HCT116 (cell line): ENCODE measurements at regions not wholly inside any gene's neighbourhood (a gene's known extent, or its start where the extent isn't known, plus 50 kb on each side); places are given as distances from the start of the nearest gene placed in this dataset.

Experiments
- ATAC-seq: fragments of 200-7000 bp; cut with Tn5 transposase; 2 replicates; pipeline ENCODE4 v1.9.1; 2020; ENCODE audit warnings: mild to moderate bottlenecking, moderate library complexity
- BruUV-seq: library from RNA; stranded (reverse); fragments of 400-500 nt; replicated peaks from 2 replicates; lab custom pipeline; 2021; lab: Mats Ljungman, UMichigan
- CTCF ChIA-PET: fragments of 300-600 bp; sonication (Branson Sonifier 250); formaldehyde crosslinking; loops from one replicate; lab custom pipeline; 2021; ENCODE audit warnings: antibody characterized with exemption; lab: Charles Lee
- POLR2A ChIA-PET: fragments of 300-600, 350-600 bp; sonication (Branson Sonifier 250); formaldehyde crosslinking; loops from one replicate; lab custom pipeline; 2021; ENCODE audit warnings: antibody characterized with exemption; lab: Charles Lee
- RAD21 ChIA-PET, 2 experiments: fragments of 300-600 bp; sonication (Branson Sonifier 250); formaldehyde crosslinking; loops; one replicate each; lab custom pipeline; 2023; ENCODE audit warnings: low total read pairs in 2 of 2; ENCODE audit not compliant: uncharacterized antibody in 2 of 2, unreplicated experiment in 2 of 2, low non-redundant PET in 1 of 2; lab: Charles Lee
- DNase-seq: peaks from one replicate; pipeline ENCODE4 v3.0.0-alpha.2; 2010; ENCODE audit warnings: low read depth, low spot score
- H2AFZ ChIP-seq: fragments of 200-600 bp; shearing (Covaris generic), sonication (generic); 2 replicates; pipeline ENCODE4 v1.6.1; 2017; ENCODE audit warnings: low read depth, mixed run types, mixed read lengths, antibody characterized with exemption, low read length; ENCODE audit not compliant: poor library complexity, severe bottlenecking
- H3K27ac ChIP-seq: 2 replicates; pipeline ENCODE4 v1.5.1; 2012; ENCODE audit warnings: low read depth, low read length
- H3K27me3 ChIP-seq: fragments of 200-600 bp; sonication (generic); 2 replicates; pipeline ENCODE4 v1.6.1; 2016; ENCODE audit warnings: mixed run types, low read length, mixed read lengths; ENCODE audit not compliant: insufficient read depth
- H3K36me3 ChIP-seq, 2 experiments: fragments of 200-500 bp in 1 of 2; fragments of 200-600 bp in 1 of 2; sonication (Bioruptor generic) in 1 of 2; sonication (generic) in 1 of 2; 2 replicates each; pipeline versions ENCODE4 v1.5.1 to v1.6.1; 2014 to 2016; ENCODE audit warnings: low read length in 2 of 2, inconsistent platforms in 1 of 2, mixed read lengths in 1 of 2, mixed run types in 1 of 2; ENCODE audit not compliant: insufficient read depth in 2 of 2, control insufficient read depth in 1 of 2
- H3K4me1 ChIP-seq, 2 experiments: fragments of 200-600 bp in 1 of 2; sonication (generic) in 1 of 2; 2 replicates each; pipeline versions ENCODE4 v1.5.1 to v1.6.1; 2012 to 2017; ENCODE audit warnings: low read length in 2 of 2, inconsistent platforms in 1 of 2, mild to moderate bottlenecking in 1 of 2, mixed read lengths in 1 of 2, mixed run types in 1 of 2, moderate library complexity in 1 of 2; ENCODE audit not compliant: insufficient read depth in 2 of 2, control insufficient read depth in 1 of 2
- H3K4me2 ChIP-seq: fragments of 200-600 bp; sonication (generic); 2 replicates; pipeline ENCODE4 v1.6.1; 2017; ENCODE audit warnings: mixed run types, low read length, mixed read lengths
- H3K4me3 ChIP-seq, 2 experiments: fragments of 200-600 bp in 1 of 2; sonication (generic) in 1 of 2; replicated peaks in 1 of 2; 2 replicates each; pipeline ENCODE4 v1.5.1; 2011 to 2016; ENCODE audit warnings: low read length in 2 of 2, control low read depth in 1 of 2, low read depth in 1 of 2, mild to moderate bottlenecking in 1 of 2, mixed read lengths in 1 of 2, mixed run types in 1 of 2
- H3K79me2 ChIP-seq: fragments of 200-600 bp; sonication (generic); 2 replicates; pipeline ENCODE4 v1.6.1; 2017; ENCODE audit warnings: mild to moderate bottlenecking, mixed run types, low read length, moderate library complexity, mixed read lengths; ENCODE audit not compliant: insufficient read depth
- H3K9ac ChIP-seq: fragments of 200-600 bp; sonication (generic); 2 replicates; pipeline ENCODE4 v1.6.1; 2016; ENCODE audit warnings: low read length, mixed read lengths
- H3K9me2 ChIP-seq: fragments of 200-600 bp; sonication (generic), shearing (Covaris generic); 2 replicates; pipeline ENCODE4 v1.6.1; 2017; ENCODE audit warnings: mixed run types, mild to moderate bottlenecking, moderate library complexity; ENCODE audit not compliant: insufficient read depth
- H3K9me3 ChIP-seq, 2 experiments: fragments of 200-500 bp in 1 of 2; fragments of 200-600 bp in 1 of 2; sonication (Bioruptor generic) in 1 of 2; sonication (generic) in 1 of 2; 2 replicates each; pipeline ENCODE4 v1.6.1; 2014 to 2017; ENCODE audit warnings: low read length in 2 of 2, mixed read lengths in 2 of 2, inconsistent platforms in 1 of 2, low read depth in 1 of 2, mild to moderate bottlenecking in 1 of 2, mixed run types in 1 of 2, moderate library complexity in 1 of 2; ENCODE audit not compliant: control insufficient read depth in 1 of 2, insufficient read depth in 1 of 2
- H4K20me1 ChIP-seq: fragments of 200-600 bp; sonication (generic), shearing (Covaris generic); 2 replicates; pipeline ENCODE4 v1.6.1; 2017; ENCODE audit warnings: mixed run types, mild to moderate bottlenecking, moderate library complexity; ENCODE audit not compliant: insufficient read depth
- ATF3 ChIP-seq: IDR thresholded peaks from 2 replicates; pipeline ENCODE4 v1.6.1; 2012
- CBX3 ChIP-seq: IDR thresholded peaks from 2 replicates; pipeline ENCODE4 v1.6.1; 2012; ENCODE audit warnings: low read depth
- CEBPB ChIP-seq: IDR thresholded peaks from 2 replicates; pipeline ENCODE4 v1.6.1; 2012; ENCODE audit warnings: low read depth
- ELF1 ChIP-seq: IDR thresholded peaks from 2 replicates; pipeline ENCODE4 v1.6.1; 2012; ENCODE audit warnings: low read depth, borderline replicate concordance
- EZH2 ChIP-seq: fragments of 200-600 bp; sonication (generic); IDR thresholded peaks from 2 replicates; pipeline ENCODE4 v1.6.1; 2017; ENCODE audit warnings: antibody characterized with exemption, mixed run types
- FOSL1 ChIP-seq: IDR thresholded peaks from 2 replicates; pipeline ENCODE4 v1.6.1; 2012; ENCODE audit warnings: low read depth
- MAX ChIP-seq: IDR thresholded peaks from 2 replicates; pipeline ENCODE4 v1.6.1; 2012
- POLR2AphosphoS5 ChIP-seq: IDR thresholded peaks from 2 replicates; pipeline ENCODE4 v1.6.1; 2011; ENCODE audit warnings: mild to moderate bottlenecking, low read depth, low read length, moderate library complexity
- REST ChIP-seq: IDR thresholded peaks from 2 replicates; pipeline ENCODE4 v1.6.1; 2012; ENCODE audit warnings: low read depth
- SIN3A ChIP-seq: IDR thresholded peaks from 2 replicates; pipeline ENCODE4 v1.6.1; 2012; ENCODE audit warnings: low read depth
- SRF ChIP-seq: IDR thresholded peaks from 2 replicates; pipeline ENCODE4 v1.6.1; 2012; ENCODE audit warnings: low read depth
- TCF7L2 ChIP-seq: IDR thresholded peaks from 2 replicates; pipeline ENCODE4 v1.7.0; 2011; ENCODE audit warnings: borderline replicate concordance, inconsistent platforms; ENCODE audit not compliant: insufficient read depth, insufficient read length; ENCODE audit errors: extremely low read depth
- YY1 ChIP-seq: IDR thresholded peaks from 2 replicates; pipeline ENCODE4 v1.6.1; 2011; ENCODE audit warnings: low read length, low read depth, moderate library complexity, mild to moderate bottlenecking; ENCODE audit not compliant: insufficient replicate concordance; ENCODE audit errors: extremely low read depth
- ZNF274 ChIP-seq: fragments of 200-500 bp; sonication (Bioruptor generic); IDR thresholded peaks from 2 replicates; pipeline ENCODE4 v1.6.1; 2014; ENCODE audit warnings: mild to moderate bottlenecking, low read depth, low read length, inconsistent platforms
- intact Hi-C: fragments of 100-400 bp; cut with micrococcal nuclease; formaldehyde crosslinking; loops from 2 replicates; pipeline ENCODE4 v1.10.0; 2022

- H3K27me3 ChIP-seq, result peaks cover 9% of the 10 kb centered on the region; the same call in 1 of the 2 replicates
- CTCF ChIA-PET, result no interaction called here
- no TSS peak for BruUV-seq
- TF ChIP-seq POLR2AphosphoS5, result no peak
- TF ChIP-seq REST, result no peak
- no peak for TF ChIP-seq ELF1
- TF ChIP-seq ATF3, result no peak
- TF ChIP-seq YY1, result no peak
- no peak for TF ChIP-seq FOSL1
- TF ChIP-seq, all 23 proteins: peak for 0
- Histone ChIP-seq H3K27ac (no peak overlapping the region), H3K4me2 (no peak overlapping the region), H3K9me2 (no peaks in the 10 kb centered on the region), H3K4me1 (no peaks in the 10 kb centered on the region), H3K4me3 (no peak overlapping the region), H3K9ac (no peak overlapping the region), H4K20me1 (no peaks in the 10 kb centered on the region), H3K36me3 (no peaks in the 10 kb centered on the region), H3K79me2 (no peaks in the 10 kb centered on the region), H2AFZ (no peak overlapping the region), H3K9me3 (no peaks in the 10 kb centered on the region)
- no peak for ATAC-seq
- RAD21 ChIA-PET, result no interaction called here
- intact Hi-C loops, result no loop called here
- POLR2A ChIA-PET, result no interaction called here
- DNase-seq, result no peak
These were observed 154.9 kb upstream of the PELI2 start for GRCh38 chr14:55963295-55963694.

GRCh38 chr14:55964091-55964490 lies 154.1 kb upstream of the PELI2 start:
- Histone ChIP-seq H2AFZ (no peak overlapping the region), H3K4me1 (no peaks in the 10 kb centered on the region), H3K4me3 (no peak overlapping the region), H3K27me3 (peaks cover 9% of the 10 kb centered on the region; the same call in 1 of the 2 replicates), H3K9me2 (no peaks in the 10 kb centered on the region), H3K36me3 (no peaks in the 10 kb centered on the region), H3K9me3 (no peaks in the 10 kb centered on the region), H3K9ac (no peak overlapping the region), H4K20me1 (no peaks in the 10 kb centered on the region), H3K4me2 (no peak overlapping the region), H3K79me2 (no peaks in the 10 kb centered on the region), H3K27ac (no peak overlapping the region)
- ChIA-PET CTCF (no interaction called here), RAD21 (no interaction called here), POLR2A (no interaction called here)
- ATAC-seq (no peak), DNase-seq (no peak)
- intact Hi-C loops, result no loop called here
- no TSS peak for BruUV-seq
- no peak for TF ChIP-seq ZNF274
- TF ChIP-seq SIN3A, result no peak
- TF ChIP-seq EZH2, result no peak
- TF ChIP-seq SRF, result no peak
- TF ChIP-seq CBX3, result no peak
- no peak for TF ChIP-seq MAX
- TF ChIP-seq TCF7L2, result no peak
- TF ChIP-seq YY1, result no peak
- no peak for TF ChIP-seq REST
- no peak for TF ChIP-seq CEBPB
